ENCODE measurements at regions not wholly inside any gene's neighbourhood (a gene's known extent, or its start where the extent isn't known, plus 50 kb on each side); places are given as distances from the start of the nearest gene placed in this dataset.

DNA sequence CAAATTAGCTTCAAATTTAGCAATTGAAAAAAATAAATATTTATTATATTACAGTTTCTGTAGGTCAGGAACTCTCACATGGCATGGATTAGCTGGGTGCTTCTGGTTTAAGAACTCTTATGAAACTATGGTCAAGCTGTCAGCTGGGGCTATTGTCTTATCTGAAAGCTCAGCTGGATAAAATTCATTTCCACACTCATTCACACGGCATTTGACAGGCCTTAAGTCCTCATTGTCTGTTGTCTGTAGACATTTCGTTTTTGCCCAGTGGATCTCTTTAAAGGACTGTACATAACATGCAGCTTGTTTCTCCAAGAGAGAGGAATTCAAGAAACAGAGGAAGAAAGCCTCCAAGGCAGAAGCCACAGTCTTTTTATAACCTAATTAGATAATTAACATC, 1556.8 kb upstream of the SLC39A10 start:
- Histone ChIP-seq H3K9ac (no peak overlapping the region), H3K27me3 (ENCODE audit: insufficient read depth) (no peaks in the 10 kb centered on the region), H3K4me3 (ENCODE audit: low read depth in 2 of 2, low read length in 1 of 2) (no peak overlapping the region), H4K20me1 (ENCODE audit: insufficient read depth) (no peaks in the 10 kb centered on the region), H3K36me3 (replicated peaks in 1 of 2; ENCODE audit: control insufficient read depth in 1 of 2, insufficient read depth in 2 of 2, low read length in 1 of 2) (no peaks in the 10 kb centered on the region), H2AFZ (ENCODE audit: low read depth) (peak overlapping the region; percentile 73; the same call in 1 of the 2 replicates), H3K27ac (ENCODE audit: low read depth in 2 of 2, low read length in 1 of 2) (no peak overlapping the region), H3K4me1 (ENCODE audit: control insufficient read depth in 1 of 2, insufficient read depth in 2 of 2, low read depth in 1 of 2, low read length in 1 of 2) (no peaks in the 10 kb centered on the region), H3K4me2 (no peak overlapping the region), H3K9me2 (no peaks in the 10 kb centered on the region), H3K79me2 (ENCODE audit: insufficient read depth) (no peaks in the 10 kb centered on the region), H3K9me3 (no peaks in the 10 kb centered on the region), H3F3A (replicated peaks; ENCODE audit: insufficient read depth) (no peaks in the 10 kb centered on the region)
- TF ChIP-seq RFX5 (IDR thresholded peaks at IDR 0.05; ENCODE audit: low read length) (no peak), GATA2 (CRISPR knock-in tag; IDR thresholded peaks at IDR 0.05) (no peak), RXRA (IDR thresholded peaks at IDR 0.05; ENCODE audit: borderline replicate concordance, low read depth) (no peak), SIN3A (IDR thresholded peaks at IDR 0.05; ENCODE audit: borderline replicate concordance, low read depth, low read length) (no peak), POLR2AphosphoS5 (IDR thresholded peaks at IDR 0.05; ENCODE audit: low read depth, low read length) (no peak), TEAD4 (IDR thresholded peaks at IDR 0.05; ENCODE audit: borderline replicate concordance, insufficient read depth) (no peak), FOXJ3 (CRISPR knock-in tag; IDR thresholded peaks at IDR 0.05) (no peak), MXI1 (IDR thresholded peaks at IDR 0.05; ENCODE audit: low read depth, low read length) (no peak), TCF12 (IDR thresholded peaks at IDR 0.05) (no peak), JUND (IDR thresholded peaks at IDR 0.05) (no peak), FOXM1 (IDR thresholded peaks at IDR 0.05; ENCODE audit: low read depth) (no peak), YY1 (IDR thresholded peaks at IDR 0.05; ENCODE audit: low read depth) (no peak)
- TF ChIP-seq, protein P1, sequence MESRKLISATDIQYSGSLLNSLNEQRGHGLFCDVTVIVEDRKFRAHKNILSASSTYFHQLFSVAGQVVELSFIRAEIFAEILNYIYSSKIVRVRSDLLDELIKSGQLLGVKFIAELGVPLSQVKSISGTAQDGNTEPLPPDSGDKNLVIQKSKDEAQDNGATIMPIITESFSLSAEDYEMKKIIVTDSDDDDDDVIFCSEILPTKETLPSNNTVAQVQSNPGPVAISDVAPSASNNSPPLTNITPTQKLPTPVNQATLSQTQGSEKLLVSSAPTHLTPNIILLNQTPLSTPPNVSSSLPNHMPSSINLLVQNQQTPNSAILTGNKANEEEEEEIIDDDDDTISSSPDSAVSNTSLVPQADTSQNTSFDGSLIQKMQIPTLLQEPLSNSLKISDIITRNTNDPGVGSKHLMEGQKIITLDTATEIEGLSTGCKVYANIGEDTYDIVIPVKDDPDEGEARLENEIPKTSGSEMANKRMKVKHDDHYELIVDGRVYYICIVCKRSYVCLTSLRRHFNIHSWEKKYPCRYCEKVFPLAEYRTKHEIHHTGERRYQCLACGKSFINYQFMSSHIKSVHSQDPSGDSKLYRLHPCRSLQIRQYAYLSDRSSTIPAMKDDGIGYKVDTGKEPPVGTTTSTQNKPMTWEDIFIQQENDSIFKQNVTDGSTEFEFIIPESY (IDR thresholded peaks at IDR 0.05; ENCODE audit: borderline replicate concordance, low read depth): no peak
- TF ChIP-seq, protein P2, sequence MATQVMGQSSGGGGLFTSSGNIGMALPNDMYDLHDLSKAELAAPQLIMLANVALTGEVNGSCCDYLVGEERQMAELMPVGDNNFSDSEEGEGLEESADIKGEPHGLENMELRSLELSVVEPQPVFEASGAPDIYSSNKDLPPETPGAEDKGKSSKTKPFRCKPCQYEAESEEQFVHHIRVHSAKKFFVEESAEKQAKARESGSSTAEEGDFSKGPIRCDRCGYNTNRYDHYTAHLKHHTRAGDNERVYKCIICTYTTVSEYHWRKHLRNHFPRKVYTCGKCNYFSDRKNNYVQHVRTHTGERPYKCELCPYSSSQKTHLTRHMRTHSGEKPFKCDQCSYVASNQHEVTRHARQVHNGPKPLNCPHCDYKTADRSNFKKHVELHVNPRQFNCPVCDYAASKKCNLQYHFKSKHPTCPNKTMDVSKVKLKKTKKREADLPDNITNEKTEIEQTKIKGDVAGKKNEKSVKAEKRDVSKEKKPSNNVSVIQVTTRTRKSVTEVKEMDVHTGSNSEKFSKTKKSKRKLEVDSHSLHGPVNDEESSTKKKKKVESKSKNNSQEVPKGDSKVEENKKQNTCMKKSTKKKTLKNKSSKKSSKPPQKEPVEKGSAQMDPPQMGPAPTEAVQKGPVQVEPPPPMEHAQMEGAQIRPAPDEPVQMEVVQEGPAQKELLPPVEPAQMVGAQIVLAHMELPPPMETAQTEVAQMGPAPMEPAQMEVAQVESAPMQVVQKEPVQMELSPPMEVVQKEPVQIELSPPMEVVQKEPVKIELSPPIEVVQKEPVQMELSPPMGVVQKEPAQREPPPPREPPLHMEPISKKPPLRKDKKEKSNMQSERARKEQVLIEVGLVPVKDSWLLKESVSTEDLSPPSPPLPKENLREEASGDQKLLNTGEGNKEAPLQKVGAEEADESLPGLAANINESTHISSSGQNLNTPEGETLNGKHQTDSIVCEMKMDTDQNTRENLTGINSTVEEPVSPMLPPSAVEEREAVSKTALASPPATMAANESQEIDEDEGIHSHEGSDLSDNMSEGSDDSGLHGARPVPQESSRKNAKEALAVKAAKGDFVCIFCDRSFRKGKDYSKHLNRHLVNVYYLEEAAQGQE (IDR thresholded peaks at IDR 0.05; ENCODE audit: low read depth, low read length): no peak
- TF ChIP-seq, protein P3, sequence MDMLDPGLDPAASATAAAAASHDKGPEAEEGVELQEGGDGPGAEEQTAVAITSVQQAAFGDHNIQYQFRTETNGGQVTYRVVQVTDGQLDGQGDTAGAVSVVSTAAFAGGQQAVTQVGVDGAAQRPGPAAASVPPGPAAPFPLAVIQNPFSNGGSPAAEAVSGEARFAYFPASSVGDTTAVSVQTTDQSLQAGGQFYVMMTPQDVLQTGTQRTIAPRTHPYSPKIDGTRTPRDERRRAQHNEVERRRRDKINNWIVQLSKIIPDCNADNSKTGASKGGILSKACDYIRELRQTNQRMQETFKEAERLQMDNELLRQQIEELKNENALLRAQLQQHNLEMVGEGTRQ (IDR thresholded peaks at IDR 0.05; ENCODE audit: borderline replicate concordance, low read depth, low read length): no peak
- ChIA-PET POLR2A (no interaction called here), CTCF (no interaction called here)
- 13% methylated on average over 2 of the region's 2 CpGs for WGBS (ENCODE audit: low lambda C conversion rate)
- no peak for DNase-seq
